D341Med (cell line): ENCODE measurements at regions not wholly inside any gene's neighbourhood (a gene's known extent, or its start where the extent isn't known, plus 50 kb on each side); places are given as distances from the start of the nearest gene placed in this dataset.
"Not testable (repeated sequence)": the region's sequence is repeated elsewhere in the genome, so short reads cannot be mapped to it uniquely, and the experiment has no call there.

Source experiments
- DNase-seq: peaks from one replicate; pipeline ENCODE4 v3.0.0; 2012; ENCODE audit warnings: low spot score

GRCh38 chr5:56732121-56732520 lies 83.2 kb upstream of the MAP3K1 start:
- no peak for DNase-seq

- DNase-seq, result not testable (repeated sequence)
These were observed 83.9 kb upstream of the MAP3K1 start for GRCh38 chr5:56731473-56731872.

DNA sequence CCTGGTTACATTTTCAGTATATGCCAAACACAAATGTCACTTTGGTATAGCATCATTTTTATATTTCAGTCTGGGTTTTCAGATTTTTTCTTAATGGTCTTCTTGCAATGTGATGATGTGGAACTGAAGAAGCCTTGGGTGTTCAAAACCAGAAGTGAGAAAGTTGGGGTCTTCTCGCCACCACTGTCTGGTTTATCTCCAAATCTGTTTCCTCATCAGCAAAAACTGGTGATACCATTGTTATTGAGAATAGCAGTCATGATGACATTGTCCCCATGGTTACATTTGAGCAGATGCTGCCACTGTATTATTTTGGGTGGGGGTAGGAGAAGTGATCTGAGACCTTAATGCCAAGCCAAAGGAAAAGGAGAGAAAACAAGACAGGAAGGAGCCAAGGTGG lies 85.9 kb upstream of the MAP3K1 start:
- DNase-seq, result no peak

DNA sequence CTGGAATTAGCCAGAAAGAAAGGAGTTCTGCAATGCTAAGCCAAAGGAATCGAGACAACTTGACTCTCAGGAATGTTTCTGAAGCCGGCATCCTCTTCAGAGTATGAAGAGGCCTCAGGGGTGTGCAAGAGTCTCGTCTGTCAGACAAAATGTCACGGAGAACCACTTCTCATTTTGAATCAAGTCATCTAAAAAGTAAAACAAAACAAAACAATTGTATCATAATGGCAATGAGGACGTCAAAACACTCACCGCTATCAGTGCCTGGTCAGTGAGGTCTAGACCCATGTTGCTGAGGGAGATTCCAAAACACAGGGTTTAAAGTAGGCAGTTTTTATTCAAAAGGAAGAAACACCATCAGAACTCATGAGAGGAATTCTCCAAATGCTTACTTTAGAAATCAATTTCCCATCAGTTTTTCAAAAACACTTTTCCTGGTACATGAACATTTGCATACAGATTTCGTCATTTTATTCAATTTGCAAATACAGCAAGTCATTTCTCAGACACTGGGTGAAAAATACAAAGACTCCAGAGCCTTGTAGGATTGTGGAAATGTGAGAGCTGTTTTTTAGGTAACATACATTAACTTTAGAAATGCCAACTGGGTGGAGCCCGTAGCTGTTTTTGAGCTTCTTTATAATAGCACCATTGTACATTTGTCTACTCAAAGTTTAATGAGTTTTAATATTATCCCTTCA lies 89.5 kb upstream of the MAP3K1 start:
- no peak for DNase-seq

GRCh38 chr5:56724857-56725256 lies 90.5 kb upstream of the MAP3K1 start:
- not testable (repeated sequence) for DNase-seq

DNA sequence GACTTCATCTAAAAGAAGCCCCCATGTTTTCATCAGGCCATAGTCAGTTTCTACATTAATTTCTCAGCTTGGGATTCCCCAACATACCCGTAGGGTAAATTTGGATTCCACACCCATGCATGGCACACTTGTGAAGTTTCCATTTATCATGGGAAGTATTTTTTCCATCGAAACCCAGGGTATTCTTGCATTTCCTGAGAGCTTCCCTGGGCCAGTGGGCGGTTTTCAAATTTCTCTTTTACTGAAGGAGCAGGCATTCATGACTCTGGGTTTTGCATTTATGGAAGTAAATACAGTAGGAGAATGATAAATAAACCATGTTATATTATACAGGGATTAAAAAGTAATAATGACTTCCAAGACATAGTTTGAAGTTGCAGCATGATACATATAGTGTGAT lies 93.0 kb upstream of the MAP3K1 start:
- DNase-seq, result no peak

GRCh38 chr5:56717253-56717987 lies 97.9 kb upstream of the MAP3K1 start:
- DNase-seq, result no peak

DNA sequence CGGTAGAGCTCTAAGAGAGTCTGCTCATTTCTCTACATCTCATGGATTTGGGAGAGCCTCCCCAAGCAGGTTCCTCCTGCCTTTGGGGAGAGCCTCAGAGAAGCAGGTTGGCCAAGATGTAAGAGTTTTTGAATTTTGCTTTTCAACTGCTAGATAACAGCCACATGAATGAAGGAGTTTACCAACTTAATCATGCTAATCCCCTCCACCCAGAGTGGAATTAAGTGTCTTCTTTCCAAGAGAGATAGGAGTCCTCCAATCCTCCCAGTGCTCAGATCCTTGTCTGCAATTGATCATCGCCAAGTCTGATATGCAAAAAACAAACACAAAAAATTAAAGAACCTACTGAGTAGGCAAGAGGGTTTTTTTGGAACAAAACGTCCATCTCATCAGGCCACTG lies 99.4 kb upstream of the MAP3K1 start:
- no peak for DNase-seq

GRCh38 chr5:56712895-56713591 lies 102.3 kb upstream of the MAP3K1 start:
- no peak for DNase-seq

DNA sequence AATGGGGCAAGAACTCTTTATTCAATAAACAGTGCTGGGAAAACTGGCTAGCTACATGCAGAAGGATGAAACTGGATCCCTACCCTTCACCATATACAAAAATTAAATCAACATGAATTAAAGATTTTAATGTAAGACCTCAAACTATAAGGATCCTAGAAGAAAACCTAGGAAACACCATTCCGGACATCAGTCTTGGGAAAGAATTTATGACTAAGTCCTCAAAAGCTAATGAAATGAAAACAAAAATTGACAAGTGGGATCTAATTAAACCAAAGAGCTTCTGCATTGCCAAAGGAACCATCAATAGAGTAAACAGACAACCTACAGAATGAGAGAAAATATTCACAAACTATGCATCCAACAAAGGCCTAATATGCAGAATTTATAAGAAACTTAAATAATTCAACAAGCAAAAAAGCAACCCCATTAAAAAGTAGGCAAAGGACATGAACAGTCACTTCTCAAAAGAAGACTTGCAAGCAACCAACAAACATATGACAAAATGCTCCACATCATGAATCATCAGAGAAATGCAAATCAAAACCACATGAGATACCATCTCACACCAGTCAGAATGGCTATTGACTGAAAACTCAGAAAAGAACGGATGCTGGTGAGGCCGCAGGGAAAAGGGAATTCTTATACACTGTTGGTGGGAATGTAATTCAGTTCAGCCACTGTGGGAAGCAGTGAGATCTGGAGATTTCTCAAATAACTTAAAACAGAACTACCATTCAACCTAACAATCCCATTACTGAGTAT lies 104.3 kb upstream of the MAP3K1 start:
- DNase-seq, result no peak

DNA sequence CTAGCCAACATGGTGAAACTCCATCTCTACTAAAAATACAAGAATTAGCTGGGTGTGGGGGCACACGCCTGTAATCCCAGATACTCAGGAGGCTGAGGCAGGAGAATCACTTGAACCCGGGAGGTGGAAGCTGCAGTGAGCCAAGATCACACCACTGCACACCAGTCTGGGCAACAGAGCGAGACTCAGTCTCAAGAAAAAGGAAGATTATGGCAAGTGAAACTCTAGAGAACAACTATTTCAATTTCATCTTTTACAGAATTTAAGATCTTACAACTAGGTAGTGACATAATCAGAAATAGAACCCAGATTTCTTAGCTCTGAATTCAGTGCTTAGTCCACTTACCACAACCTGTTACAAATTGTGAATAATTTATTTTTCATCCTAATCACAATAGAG lies 108.8 kb upstream of the MAP3K1 start:
- no peak for DNase-seq

DNA sequence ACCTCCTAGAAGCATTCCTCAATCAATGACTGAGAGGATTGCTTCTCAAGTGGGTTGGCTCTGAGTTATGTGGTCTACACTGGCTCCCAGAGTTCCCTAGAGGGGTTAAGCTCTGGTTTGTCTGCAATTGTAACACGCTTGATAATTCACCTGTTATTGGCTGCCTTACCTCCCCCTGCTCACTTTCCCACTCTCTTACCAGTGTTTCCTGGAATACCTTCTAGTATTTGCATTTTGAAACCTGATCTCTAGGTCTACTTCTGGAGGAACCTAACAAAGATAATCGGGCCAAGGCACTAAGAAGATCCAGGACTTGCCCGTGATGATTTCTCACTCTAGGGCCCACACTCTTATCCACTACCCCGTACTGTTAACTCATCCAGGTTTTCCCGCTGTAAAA lies 110.1 kb upstream of the MAP3K1 start:
- no peak for DNase-seq

GRCh38 chr5:56703952-56704351 lies 111.4 kb upstream of the MAP3K1 start:
- no peak for DNase-seq

- DNase-seq, result no peak
These were observed 114.6 kb upstream of the MAP3K1 start for GRCh38 chr5:56700711-56701110.

DNA sequence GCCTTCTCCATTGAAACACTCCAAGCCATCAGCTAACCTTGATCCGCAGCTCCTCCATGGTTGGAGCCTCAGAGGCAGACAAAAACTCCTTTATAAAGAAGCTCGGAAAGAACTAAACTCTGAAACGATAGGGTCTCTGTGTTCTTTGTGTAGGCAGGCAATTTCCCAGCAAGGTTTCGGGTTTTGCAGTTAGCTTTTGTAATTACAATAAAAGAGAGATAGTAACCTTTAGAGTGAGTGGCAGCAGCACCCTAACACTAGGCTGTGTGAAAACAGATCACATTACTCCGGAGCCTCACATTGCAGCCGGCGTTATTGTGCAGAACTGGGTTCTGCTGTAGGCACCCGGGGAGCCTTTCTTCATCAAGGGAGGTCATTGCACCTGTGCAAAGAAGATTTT lies 115.8 kb upstream of the MAP3K1 start:
- DNase-seq, result no peak

- no peak for DNase-seq
These were observed 116.6 kb upstream of the MAP3K1 start for GRCh38 chr5:56698463-56699381.

DNA sequence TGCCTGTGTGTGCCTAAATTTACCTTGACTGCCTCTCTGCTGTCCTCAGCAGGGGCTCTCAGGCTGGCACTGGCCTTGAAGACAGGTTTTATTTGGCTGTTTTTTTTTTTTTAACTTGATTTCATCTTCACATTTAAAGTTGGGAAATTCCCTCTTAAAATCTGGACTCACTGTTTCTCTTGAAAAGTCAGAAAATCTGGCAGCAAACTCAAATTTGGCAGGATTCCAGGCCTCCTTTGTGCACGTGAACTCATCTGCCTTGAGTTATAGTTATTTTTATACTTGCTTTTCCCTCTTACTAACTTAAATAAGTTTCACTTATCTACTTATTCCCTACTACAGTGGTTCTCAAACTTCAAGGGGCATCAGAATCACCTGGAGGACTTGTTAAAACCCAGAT lies 118.4 kb upstream of the MAP3K1 start:
- DNase-seq, result no peak

DNA sequence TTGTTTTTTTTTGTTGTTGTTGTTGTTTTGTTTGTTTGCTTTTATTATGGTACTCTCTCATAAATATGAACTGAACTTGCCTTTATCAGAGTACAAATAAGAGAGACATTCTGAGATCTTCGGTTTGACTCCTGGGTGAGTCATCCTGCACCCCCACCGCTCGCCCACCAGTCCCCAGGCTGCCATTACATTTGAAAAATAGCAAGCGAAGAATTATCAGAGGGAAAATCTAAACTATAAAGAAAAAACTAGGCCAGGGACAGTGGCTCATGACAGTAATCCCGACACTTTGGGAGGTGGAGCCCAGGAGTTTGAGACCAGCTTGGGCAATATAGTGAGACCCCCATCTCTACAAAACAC lies 122.1 kb upstream of the MAP3K1 start:
- DNase-seq, result no peak

DNA sequence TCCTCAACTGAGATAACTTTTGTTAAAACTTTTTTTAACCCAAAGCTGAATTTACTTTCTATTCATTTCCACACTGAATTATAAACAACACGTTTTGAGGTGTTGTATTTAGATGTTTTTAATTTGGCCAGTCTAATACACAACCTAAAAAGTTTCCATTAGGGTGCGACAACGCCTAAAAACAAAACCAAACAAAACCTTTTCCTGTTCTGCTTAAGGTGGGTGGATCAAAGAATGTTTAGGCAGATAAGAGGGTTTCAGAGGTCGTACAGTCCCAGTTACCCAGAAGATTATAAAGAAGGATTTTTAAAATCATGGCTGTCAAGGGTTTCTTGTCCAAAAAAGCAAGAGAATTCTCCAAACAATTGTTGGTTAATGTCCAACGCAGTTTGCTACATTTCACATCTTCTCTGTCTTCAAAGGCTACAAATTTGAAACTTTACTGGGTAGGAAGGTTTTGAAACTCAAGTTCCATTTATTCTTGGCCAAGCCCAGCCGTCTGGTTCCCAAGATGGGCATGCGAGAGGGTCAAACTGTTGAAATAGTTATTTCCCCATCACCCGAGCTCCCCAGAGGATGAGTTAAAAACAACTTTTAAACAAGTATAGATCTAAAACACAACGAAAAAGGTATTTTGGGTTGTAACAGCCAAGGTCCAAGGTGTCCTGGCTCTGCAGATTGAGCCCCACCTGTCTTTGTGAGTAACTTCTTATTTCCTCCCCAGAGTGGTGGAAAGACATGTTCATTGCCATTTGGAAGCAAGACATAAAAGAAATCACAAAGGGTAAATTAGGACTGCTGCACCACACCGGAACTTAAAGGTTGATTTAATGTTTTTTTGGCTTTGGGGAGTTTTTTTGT lies 122.8 kb upstream of the MAP3K1 start:
- DNase-seq, result no peak

DNA sequence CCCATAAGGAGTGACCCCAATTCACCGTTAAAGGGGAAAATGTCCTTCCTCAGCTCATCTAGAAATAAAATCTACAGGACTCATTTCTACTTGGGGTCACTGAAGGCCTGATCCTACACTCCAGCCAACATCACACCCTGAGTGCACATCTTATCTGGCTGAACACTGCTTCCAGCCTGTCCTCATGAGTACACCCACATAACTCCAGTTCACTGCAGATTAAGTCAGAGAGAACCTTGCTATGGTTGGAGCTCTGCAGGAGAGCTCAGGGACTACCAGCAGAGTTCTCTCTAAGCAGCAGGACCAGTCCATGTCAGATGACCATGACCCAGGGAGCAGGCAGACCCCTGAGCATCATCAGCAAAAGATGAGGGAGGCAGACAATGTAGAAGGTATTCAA lies 126.9 kb upstream of the MAP3K1 start:
- DNase-seq, result no peak
